Body of pancreas (tissue), 4 donors: ENCODE measurements at regions not wholly inside any gene's neighbourhood (a gene's known extent, or its start where the extent isn't known, plus 50 kb on each side); places are given as distances from the start of the nearest gene placed in this dataset.

Experiments used
- ATAC-seq: fragments of 150-250 bp; one replicate; pipeline ENCODE4 v1.9.1; 2016
- DNase-seq, 4 donors: peaks; one replicate each; pipeline ENCODE4 v3.0.0-alpha.2; 2019
- H3K27ac ChIP-seq, 4 donors: fragments of 200-600 bp; sonication (generic); 1 replicate in 3 of 4; 2 replicates in 1 of 4; pipeline versions ENCODE4 v1.5.1 to v1.6.1; 2016 to 2019; ENCODE audit warnings: mild to moderate bottlenecking in 1 of 4, mixed read lengths in 1 of 4, moderate library complexity in 1 of 4
- H3K27me3 ChIP-seq, 2 donors: fragments of 200-600 bp; sonication (generic); one replicate each; pipeline ENCODE4 v1.6.0; 2016; ENCODE audit warnings: mild to moderate bottlenecking in 1 of 2
- H3K36me3 ChIP-seq, 2 donors: fragments of 200-600 bp; sonication (generic); replicated peaks in 1 of 2; 2 replicates each; pipeline ENCODE4 v1.5.1; 2016; ENCODE audit warnings: low read depth in 2 of 2; ENCODE audit not compliant: insufficient read depth in 1 of 2
- H3K4me1 ChIP-seq: fragments of 200-600 bp; sonication (generic); one replicate; pipeline ENCODE4 v1.6.0; 2016
- H3K4me3 ChIP-seq, 2 donors: fragments of 200-600 bp; sonication (generic); 1 replicate in 1 of 2; 2 replicates in 1 of 2; pipeline ENCODE4 v1.5.1; 2016 to 2019
- H3K9me3 ChIP-seq, 3 donors: fragments of 200-600 bp; sonication (generic); 1 replicate in 2 of 3; 2 replicates in 1 of 3; pipeline ENCODE4 v1.5.1; 2016
- CTCF ChIP-seq, 7 experiments: fragments of 450-650 bp in 4 of 7; fragments of 200-600 bp in 3 of 7; sonication (generic) in 3 of 7; IDR thresholded peaks; one replicate each; pipeline ENCODE4 v1.5.1; 2016 to 2019; ENCODE audit warnings: antibody characterized with exemption in 7 of 7
- POLR2A ChIP-seq, 3 donors: fragments of 450-650 bp; IDR thresholded peaks; one replicate each; pipeline ENCODE4 v1.6.1; 2016; ENCODE audit warnings: antibody characterized with exemption in 3 of 3, mild to moderate bottlenecking in 2 of 3
- WGBS, 2 donors: methylation state at CpG; one replicate each; pipeline ENCODE4 v1.1.5; 2017; 5-methylcytosine and 5-hydroxymethylcytosine counted together
- intact Hi-C: fragments of 100-400 bp; cut with DNase I; formaldehyde crosslinking; loops from one replicate; pipeline ENCODE4 v1.15.1; 2023

DNA sequence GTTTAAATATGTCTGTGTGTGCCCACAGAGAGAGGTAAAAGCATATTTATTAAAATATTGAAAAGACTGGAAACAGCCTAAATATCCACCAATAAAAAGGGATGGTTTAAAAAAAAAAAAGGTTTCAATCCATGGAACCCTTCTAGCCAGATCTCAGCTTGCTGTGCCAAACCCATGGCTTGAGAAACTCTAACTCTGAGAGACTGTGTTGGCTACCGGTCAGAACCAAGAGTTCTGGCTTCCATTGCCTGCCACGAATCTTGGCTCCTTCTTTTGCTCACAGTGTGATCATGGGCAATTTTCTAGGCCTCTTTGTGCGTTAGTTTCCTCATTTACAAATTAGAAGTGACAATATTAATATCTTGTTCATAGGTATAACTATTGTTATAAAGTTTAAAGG is 201.3 kb upstream of the IRX3 start:
- intact Hi-C loops, result no loop called here
- TF ChIP-seq CTCF (IDR thresholded peaks at IDR 0.05), result no peak
- TF ChIP-seq POLR2A (IDR thresholded peaks at IDR 0.05), result no peak
- H3K27ac ChIP-seq, result no peak overlapping the region
- no peaks in the 10 kb centered on the region for H3K27me3 ChIP-seq
- WGBS, 2 donors, result 73 to 83% methylated on average over 3 of the region's 3 CpGs
- no peak overlapping the region for H3K4me3 ChIP-seq
- ATAC-seq (no peak), DNase-seq (no peak)
- no peaks in the 10 kb centered on the region for H3K9me3 ChIP-seq
- H3K4me1 ChIP-seq, result peaks cover 11% of the 10 kb centered on the region
- no peaks in the 10 kb centered on the region for H3K36me3 ChIP-seq

GRCh38 chr16:54484700-54485099 is 198.1 kb upstream of the IRX3 start:
- peaks cover 9% of the 10 kb centered on the region for H3K4me1 ChIP-seq
- no peak overlapping the region for H3K4me3 ChIP-seq
- H3K36me3 ChIP-seq, result no peaks in the 10 kb centered on the region
- no peaks in the 10 kb centered on the region for H3K9me3 ChIP-seq
- no peak overlapping the region for H3K27ac ChIP-seq
- 74 to 77% methylated on average over 9 of the region's 9 CpGs for WGBS, 2 donors
- DNase-seq (no peak), ATAC-seq (no peak)
- no peaks in the 10 kb centered on the region for H3K27me3 ChIP-seq
- intact Hi-C loops, result no loop called here
- TF ChIP-seq CTCF (IDR thresholded peaks at IDR 0.05) (no peak), POLR2A (IDR thresholded peaks at IDR 0.05) (no peak)

GRCh38 chr16:54482892-54483574 is 196.4 kb upstream of the IRX3 start:
- Histone ChIP-seq H3K4me3 (no peak overlapping the region), H3K27me3 (no peaks in the 10 kb centered on the region), H3K27ac (no peak overlapping the region), H3K4me1 (no peaks in the 10 kb centered on the region), H3K36me3 (no peaks in the 10 kb centered on the region), H3K9me3 (no peaks in the 10 kb centered on the region)
- WGBS, 2 donors, result 43 to 58% methylated on average over 12 of the region's 12 CpGs
- DNase-seq (no peak), ATAC-seq (no peak)
- TF ChIP-seq CTCF (IDR thresholded peaks at IDR 0.05), result no peak
- no peak for TF ChIP-seq POLR2A (IDR thresholded peaks at IDR 0.05)
- intact Hi-C loops, result no loop called here

GRCh38 chr16:54480429-54480828 is 193.8 kb upstream of the IRX3 start:
- no peak overlapping the region for H3K27ac ChIP-seq
- intact Hi-C loops, result no loop called here
- H3K36me3 ChIP-seq, result no peaks in the 10 kb centered on the region
- 58 to 67% methylated on average over 5 of the region's 5 CpGs for WGBS, 2 donors
- ATAC-seq (no peak), DNase-seq (no peak)
- TF ChIP-seq POLR2A (IDR thresholded peaks at IDR 0.05) (no peak), CTCF (IDR thresholded peaks at IDR 0.05) (no peak)
- no peaks in the 10 kb centered on the region for H3K9me3 ChIP-seq
- no peaks in the 10 kb centered on the region for H3K4me1 ChIP-seq
- H3K27me3 ChIP-seq, result no peaks in the 10 kb centered on the region
- no peak overlapping the region for H3K4me3 ChIP-seq

GRCh38 chr16:54479546-54479945 is 193.0 kb upstream of the IRX3 start:
- Histone ChIP-seq H3K27me3 (no peaks in the 10 kb centered on the region), H3K9me3 (no peaks in the 10 kb centered on the region), H3K4me3 (no peak overlapping the region), H3K36me3 (no peaks in the 10 kb centered on the region), H3K4me1 (no peaks in the 10 kb centered on the region), H3K27ac (no peak overlapping the region)
- intact Hi-C loops, result no loop called here
- DNase-seq, result no peak
- 52 to 61% methylated on average over 1 of the region's 1 CpG for WGBS, 2 donors
- no peak for ATAC-seq
- no peak for TF ChIP-seq CTCF (IDR thresholded peaks at IDR 0.05)
- no peak for TF ChIP-seq POLR2A (IDR thresholded peaks at IDR 0.05)
